ENCODE measurements at regions not wholly inside any gene's neighbourhood (a gene's known extent, or its start where the extent isn't known, plus 50 kb on each side); places are given as distances from the start of the nearest gene placed in this dataset.

GRCh38 chr17:14776791-14777190, 475.9 kb downstream of the HS3ST3B1 start:
- H3K9me3 ChIP-seq = no peaks in the 10 kb centered on the region
- no peaks in the 10 kb centered on the region for H3K27me3 ChIP-seq
- H3K36me3 ChIP-seq = no peaks in the 10 kb centered on the region
- no peaks in the 10 kb centered on the region for H3K4me1 ChIP-seq
- no peak for DNase-seq (ENCODE audit: low spot score in 2 of 2)
- no peak overlapping the region for H3K4me3 ChIP-seq
- TF ChIP-seq, protein P1, sequence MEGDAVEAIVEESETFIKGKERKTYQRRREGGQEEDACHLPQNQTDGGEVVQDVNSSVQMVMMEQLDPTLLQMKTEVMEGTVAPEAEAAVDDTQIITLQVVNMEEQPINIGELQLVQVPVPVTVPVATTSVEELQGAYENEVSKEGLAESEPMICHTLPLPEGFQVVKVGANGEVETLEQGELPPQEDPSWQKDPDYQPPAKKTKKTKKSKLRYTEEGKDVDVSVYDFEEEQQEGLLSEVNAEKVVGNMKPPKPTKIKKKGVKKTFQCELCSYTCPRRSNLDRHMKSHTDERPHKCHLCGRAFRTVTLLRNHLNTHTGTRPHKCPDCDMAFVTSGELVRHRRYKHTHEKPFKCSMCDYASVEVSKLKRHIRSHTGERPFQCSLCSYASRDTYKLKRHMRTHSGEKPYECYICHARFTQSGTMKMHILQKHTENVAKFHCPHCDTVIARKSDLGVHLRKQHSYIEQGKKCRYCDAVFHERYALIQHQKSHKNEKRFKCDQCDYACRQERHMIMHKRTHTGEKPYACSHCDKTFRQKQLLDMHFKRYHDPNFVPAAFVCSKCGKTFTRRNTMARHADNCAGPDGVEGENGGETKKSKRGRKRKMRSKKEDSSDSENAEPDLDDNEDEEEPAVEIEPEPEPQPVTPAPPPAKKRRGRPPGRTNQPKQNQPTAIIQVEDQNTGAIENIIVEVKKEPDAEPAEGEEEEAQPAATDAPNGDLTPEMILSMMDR (IDR thresholded peaks at IDR 0.05) = no peak
- no peak overlapping the region for H3K27ac ChIP-seq
- intact Hi-C loops (cut with DNase I) = no loop called here

- intact Hi-C loops (cut with DNase I) = no loop called here
- no peaks in the 10 kb centered on the region for H3K27me3 ChIP-seq
- H3K27ac ChIP-seq = no peak overlapping the region
- no peaks in the 10 kb centered on the region for H3K4me1 ChIP-seq
- H3K4me3 ChIP-seq = no peak overlapping the region
- TF ChIP-seq, protein P1 (IDR thresholded peaks at IDR 0.05) = no peak
- no peak for DNase-seq (ENCODE audit: low spot score in 2 of 2)
- H3K9me3 ChIP-seq = no peaks in the 10 kb centered on the region
- no peaks in the 10 kb centered on the region for H3K36me3 ChIP-seq
Measured at GRCh38 chr17:14775731-14776492, 475.0 kb downstream of the HS3ST3B1 start.

GRCh38 chr17:14774774-14775173, 473.9 kb downstream of the HS3ST3B1 start:
- no peak for DNase-seq (ENCODE audit: low spot score in 2 of 2)
- no peaks in the 10 kb centered on the region for H3K27me3 ChIP-seq
- intact Hi-C loops (cut with DNase I) = no loop called here
- H3K9me3 ChIP-seq = no peaks in the 10 kb centered on the region
- H3K36me3 ChIP-seq = no peaks in the 10 kb centered on the region
- H3K27ac ChIP-seq = no peak overlapping the region
- TF ChIP-seq, protein P1 (IDR thresholded peaks at IDR 0.05) = no peak
- no peaks in the 10 kb centered on the region for H3K4me1 ChIP-seq
- H3K4me3 ChIP-seq = no peak overlapping the region

DNA sequence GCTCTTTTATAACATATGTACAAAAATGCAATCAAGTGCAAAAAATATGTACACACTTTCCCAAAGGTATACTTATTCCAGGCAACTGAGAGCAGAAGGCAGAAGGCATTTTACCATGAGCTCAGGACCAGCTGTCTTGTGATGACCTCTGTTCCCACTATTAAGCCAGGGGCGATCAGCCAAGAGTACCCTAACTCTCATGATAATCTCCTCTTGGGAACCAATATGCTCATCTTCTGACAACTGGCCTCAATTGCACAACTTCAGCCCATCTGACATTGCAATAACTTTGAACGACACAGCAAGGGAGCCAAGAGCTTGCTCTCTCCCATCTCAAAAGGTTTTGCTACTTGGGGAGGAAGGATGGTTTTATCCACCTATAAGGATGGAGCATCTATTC, 471.9 kb downstream of the HS3ST3B1 start:
- Histone ChIP-seq H3K4me3 (no peak overlapping the region), H3K36me3 (no peaks in the 10 kb centered on the region), H3K9me3 (no peaks in the 10 kb centered on the region), H3K27me3 (no peaks in the 10 kb centered on the region), H3K4me1 (no peaks in the 10 kb centered on the region), H3K27ac (no peak overlapping the region)
- TF ChIP-seq, protein P1 (IDR thresholded peaks at IDR 0.05) = no peak
- no peak for DNase-seq (ENCODE audit: low spot score in 2 of 2)
- intact Hi-C loops (cut with DNase I) = no loop called here

GRCh38 chr17:14771543-14771942, 470.7 kb downstream of the HS3ST3B1 start:
- TF ChIP-seq, protein P1 (IDR thresholded peaks at IDR 0.05) = no peak
- no peaks in the 10 kb centered on the region for H3K4me1 ChIP-seq
- H3K36me3 ChIP-seq = no peaks in the 10 kb centered on the region
- no peak for DNase-seq (ENCODE audit: low spot score in 2 of 2)
- H3K4me3 ChIP-seq = no peak overlapping the region
- intact Hi-C loops (cut with DNase I) = no loop called here
- no peaks in the 10 kb centered on the region for H3K9me3 ChIP-seq
- no peaks in the 10 kb centered on the region for H3K27me3 ChIP-seq
- no peak overlapping the region for H3K27ac ChIP-seq

Data from ascending aorta (tissue), 2 donors.